Liver (tissue), 8 donors: ENCODE measurements at regions not wholly inside any gene's neighbourhood (a gene's known extent, or its start where the extent isn't known, plus 50 kb on each side); places are given as distances from the start of the nearest gene placed in this dataset.

Experiments
- DNase-seq: peaks from one replicate; pipeline ENCODE4 v3.0.0-alpha.2; 2017; ENCODE audit warnings: low spot score
- H3K27ac ChIP-seq, 2 donors: one replicate each; pipeline ENCODE4 v1.7.0; 2013; ENCODE audit warnings: inconsistent platforms in 2 of 2, low read length in 2 of 2, control low read depth in 1 of 2, low read depth in 1 of 2, mild to moderate bottlenecking in 1 of 2
- H3K27me3 ChIP-seq, 4 donors: one replicate each; pipeline versions ENCODE4 v1.6.1 to v1.7.0; 2013; ENCODE audit warnings: low read length in 3 of 4, inconsistent platforms in 1 of 4, mild to moderate bottlenecking in 1 of 4, moderate library complexity in 1 of 4; ENCODE audit not compliant: control insufficient read depth in 4 of 4, insufficient read depth in 4 of 4
- H3K36me3 ChIP-seq, 4 donors: one replicate each; pipeline versions ENCODE4 v1.6.1 to v1.7.0; 2013; ENCODE audit warnings: low read length in 3 of 4, mild to moderate bottlenecking in 3 of 4, low read depth in 1 of 4, moderate library complexity in 1 of 4; ENCODE audit not compliant: control insufficient read depth in 4 of 4, insufficient read depth in 3 of 4
- H3K4me1 ChIP-seq, 4 donors: one replicate each; pipeline versions ENCODE4 v1.6.1 to v1.7.0; 2013; ENCODE audit warnings: low read length in 3 of 4, mild to moderate bottlenecking in 3 of 4, moderate library complexity in 1 of 4; ENCODE audit not compliant: control insufficient read depth in 4 of 4, insufficient read depth in 4 of 4
- H3K4me3 ChIP-seq, 3 donors: one replicate each; pipeline versions ENCODE4 v1.6.1 to v1.7.0; 2013; ENCODE audit warnings: low read length in 3 of 3, control low read depth in 1 of 3, low read depth in 1 of 3, mild to moderate bottlenecking in 1 of 3
- H3K9ac ChIP-seq, 2 donors: one replicate each; pipeline ENCODE4 v1.7.0; 2013; ENCODE audit warnings: low read length in 2 of 2, mild to moderate bottlenecking in 2 of 2, moderate library complexity in 2 of 2, control low read depth in 1 of 2, low read depth in 1 of 2
- H3K9me3 ChIP-seq, 4 donors: one replicate each; pipeline versions ENCODE4 v1.6.1 to v1.7.0; 2013; ENCODE audit warnings: low read length in 3 of 4; ENCODE audit not compliant: control insufficient read depth in 4 of 4
- ATF3 ChIP-seq: IDR thresholded peaks from 2 replicates; pipeline ENCODE4 v1.6.1; 2016; ENCODE audit warnings: antibody characterized with exemption
- CTCF ChIP-seq: fragments of 150-350 bp; IDR thresholded peaks from 2 replicates; pipeline ENCODE4 v1.5.1; 2017; ENCODE audit warnings: improper control_type of control experiment, low read depth, low read length; ENCODE audit not compliant: missing input control
- EGR1 ChIP-seq, 2 donors: IDR thresholded peaks; 2 replicates each; pipeline ENCODE4 v1.6.1; 2016 to 2018; ENCODE audit warnings: antibody characterized with exemption in 2 of 2, low read depth in 2 of 2
- FOXA1 ChIP-seq: IDR thresholded peaks from 2 replicates; pipeline ENCODE4 v1.6.1; 2016; ENCODE audit warnings: antibody characterized with exemption
- GABPA ChIP-seq, 2 donors: IDR thresholded peaks in 1 of 2; conservative IDR thresholded peaks in 1 of 2; 2 replicates each; pipeline ENCODE4 v1.6.1; 2016; ENCODE audit warnings: antibody characterized with exemption in 2 of 2, mild to moderate bottlenecking in 1 of 2, moderate library complexity in 1 of 2
- HNF4A ChIP-seq, 2 donors: conservative IDR thresholded peaks; 2 replicates each; pipeline ENCODE4 v1.6.1; 2016; ENCODE audit warnings: antibody characterized with exemption in 2 of 2, mild to moderate bottlenecking in 2 of 2
- HNF4G ChIP-seq: IDR thresholded peaks from 2 replicates; pipeline ENCODE4 v1.6.1; 2016; ENCODE audit warnings: antibody characterized with exemption
- JUND ChIP-seq, 2 donors: IDR thresholded peaks; 2 replicates each; pipeline ENCODE4 v1.6.1; 2016; ENCODE audit warnings: antibody characterized with exemption in 2 of 2
- MAX ChIP-seq: IDR thresholded peaks from 2 replicates; pipeline ENCODE4 v1.6.1; 2016; ENCODE audit warnings: antibody characterized with exemption
- NR2F2 ChIP-seq: IDR thresholded peaks from 2 replicates; pipeline ENCODE4 v1.6.1; 2016; ENCODE audit warnings: antibody characterized with exemption
- RAD21 ChIP-seq, 2 donors: IDR thresholded peaks; 2 replicates each; pipeline ENCODE4 v1.6.1; 2016; ENCODE audit warnings: antibody characterized with exemption in 2 of 2, mild to moderate bottlenecking in 2 of 2
- REST ChIP-seq: IDR thresholded peaks from 2 replicates; pipeline ENCODE4 v1.6.1; 2016; ENCODE audit warnings: antibody characterized with exemption, mild to moderate bottlenecking
- RXRA ChIP-seq, 2 donors: IDR thresholded peaks; 2 replicates each; pipeline ENCODE4 v1.6.1; 2017 to 2018; ENCODE audit warnings: antibody characterized with exemption in 2 of 2, mild to moderate bottlenecking in 1 of 2
- SP1 ChIP-seq: IDR thresholded peaks from 2 replicates; pipeline ENCODE4 v1.6.1; 2018; ENCODE audit warnings: antibody characterized with exemption, mild to moderate bottlenecking
- TAF1 ChIP-seq: conservative IDR thresholded peaks from 2 replicates; pipeline ENCODE4 v1.6.1; 2016; ENCODE audit warnings: antibody characterized with exemption, mild to moderate bottlenecking
- YY1 ChIP-seq: IDR thresholded peaks from 2 replicates; pipeline ENCODE4 v1.6.1; 2016; ENCODE audit warnings: antibody characterized with exemption, mild to moderate bottlenecking
- ZBTB33 ChIP-seq: IDR thresholded peaks from 2 replicates; pipeline ENCODE4 v1.6.1; 2016; ENCODE audit warnings: antibody characterized with exemption
- WGBS: extraction: QIAGEN DNeasy Blood & Tissue Kit; methylation state at CpG from one replicate; pipeline ENCODE4 v1.1.7; 2013; 5-methylcytosine and 5-hydroxymethylcytosine counted together
- donor health status: healthy.
- donor health status: healthy.
- donor health status: healthy.
- donor health status: healthy.
- donor health status: healthy.

- TF ChIP-seq ZBTB33 (no peak), HNF4G (no peak), FOXA1 (no peak), CTCF (no peak), HNF4A (conservative IDR thresholded peaks at IDR 0.05) (no peak), TAF1 (no peak), GABPA (IDR thresholded peaks at IDR 0.05 in 1 of 2, conservative IDR thresholded peaks at IDR 0.05 in 1 of 2) (no peak), REST (no peak), RAD21 (IDR thresholded peaks at IDR 0.05) (no peak), MAX (no peak), NR2F2 (no peak), JUND (IDR thresholded peaks at IDR 0.05) (no peak), EGR1 (IDR thresholded peaks at IDR 0.05; ENCODE audit: low read depth in 2 of 2) (no peak), SP1 (no peak)
- WGBS = 90% methylated on average over 1 of the region's 1 CpG
- Histone ChIP-seq H3K36me3 (no peaks in the 10 kb centered on the region), H3K4me1 (peaks cover 0 to 9% (median 6%) of the 10 kb centered on the region in 4 donors), H3K27ac (no peak overlapping the region), H3K9me3 (no peaks in the 10 kb centered on the region), H3K4me3 (no peak overlapping the region), H3K9ac (no peak overlapping the region), H3K27me3 (no peaks in the 10 kb centered on the region)
- no peak for DNase-seq
Measured at GRCh38 chr6:139695361-139695760, 320.9 kb upstream of the CITED2 start.

GRCh38 chr6:139693735-139694134 lies 319.3 kb upstream of the CITED2 start:
- H3K9me3 ChIP-seq = no peaks in the 10 kb centered on the region
- no peaks in the 10 kb centered on the region for H3K27me3 ChIP-seq
- no peak overlapping the region for H3K27ac ChIP-seq
- DNase-seq = no peak
- H3K4me1 ChIP-seq = no peaks in the 10 kb centered on the region
- H3K36me3 ChIP-seq = no peaks in the 10 kb centered on the region
- no peak overlapping the region for H3K4me3 ChIP-seq
- H3K9ac ChIP-seq = no peak overlapping the region
- WGBS = 84% methylated on average over 1 of the region's 1 CpG
- TF ChIP-seq SP1 (no peak), REST (no peak), ATF3 (no peak), FOXA1 (no peak), EGR1 (IDR thresholded peaks at IDR 0.05; ENCODE audit: low read depth in 2 of 2) (no peak), GABPA (IDR thresholded peaks at IDR 0.05 in 1 of 2, conservative IDR thresholded peaks at IDR 0.05 in 1 of 2) (no peak), HNF4A (conservative IDR thresholded peaks at IDR 0.05) (no peak), NR2F2 (no peak), RAD21 (IDR thresholded peaks at IDR 0.05) (no peak), JUND (IDR thresholded peaks at IDR 0.05) (no peak), YY1 (no peak), RXRA (IDR thresholded peaks at IDR 0.05) (no peak)
